ENCODE measurements at regions not wholly inside any gene's neighbourhood (a gene's known extent, or its start where the extent isn't known, plus 50 kb on each side); places are given as distances from the start of the nearest gene placed in this dataset.

DNA sequence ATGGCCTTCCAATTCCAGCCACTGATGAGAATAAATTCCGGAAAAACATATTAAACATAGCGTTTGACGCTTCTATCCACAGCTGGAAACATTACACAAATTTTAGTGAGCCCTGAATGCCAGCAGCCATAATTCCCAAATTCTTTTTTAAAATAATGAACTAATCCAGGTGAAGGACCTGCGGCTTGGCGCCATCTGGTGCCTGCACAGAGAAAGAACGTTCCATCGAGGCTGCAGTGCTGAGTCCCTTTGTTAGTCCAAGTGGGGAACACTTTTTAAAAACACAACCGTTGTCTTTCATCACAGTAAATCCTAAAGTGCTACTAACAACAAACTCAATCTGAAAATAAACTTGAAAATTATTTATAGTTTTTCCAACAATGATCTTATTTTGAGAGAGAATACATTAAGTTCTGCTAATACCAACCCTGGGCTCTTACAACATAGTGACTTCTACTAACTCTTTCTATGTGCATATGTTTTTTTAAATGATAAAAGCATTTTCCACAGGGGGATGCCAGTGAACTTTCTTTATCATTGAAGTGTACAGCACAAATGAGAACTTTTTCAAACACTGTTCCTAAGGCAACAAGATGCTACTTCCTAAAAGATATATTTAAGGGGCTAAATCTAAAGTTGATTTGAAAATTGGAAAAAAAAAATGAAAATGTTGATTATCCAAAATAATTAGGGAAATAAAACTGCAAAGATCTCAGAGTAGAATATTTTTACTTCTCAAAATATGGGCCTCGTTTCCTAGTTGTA, 166.9 kb upstream of the RNF32 start:
- no peaks in the 10 kb centered on the region for H3K9me1 ChIP-seq (replicated peaks; ENCODE audit: control insufficient read depth, extremely low read depth, insufficient read depth, low read length)
- no peaks in the 10 kb centered on the region for H3K79me2 ChIP-seq (ENCODE audit: control insufficient read depth, insufficient read depth, low read length)
- no peaks in the 10 kb centered on the region for H3K27me3 ChIP-seq (ENCODE audit: control insufficient read depth in 2 of 2, insufficient read depth in 2 of 2, low read length in 2 of 2)
- H3K9me3 ChIP-seq (replicated peaks; ENCODE audit: control insufficient read depth, insufficient read depth, low read length) = no peaks in the 10 kb centered on the region
- H3K4me3 ChIP-seq (replicated peaks in 1 of 3; ENCODE audit: insufficient read depth in 1 of 3, low read depth in 1 of 3, low read length in 3 of 3) = no peak overlapping the region
- dilution Hi-C loops (cut with MboI; ENCODE audit: extremely low pct_ligation_motif_present, low sequenced_read_pairs) = no loop called here
- POLR2A ChIA-PET = no interaction called here
- no peaks in the 10 kb centered on the region for H4K20me1 ChIP-seq (replicated peaks; ENCODE audit: control insufficient read depth, extremely low read depth, insufficient read depth, low read length)
- DNase-seq (ENCODE audit: low read depth, low spot score) (peak; percentile 31), FAIRE-seq (peak; percentile 84)
- no peak overlapping the region for H3K9ac ChIP-seq (replicated peaks; ENCODE audit: extremely low read depth, insufficient read depth, low read length)
- no peak overlapping the region for H2AFZ ChIP-seq (ENCODE audit: low read depth, low read length)
- no peaks in the 10 kb centered on the region for H3K36me3 ChIP-seq (ENCODE audit: control insufficient read depth in 2 of 2, extremely low read depth in 1 of 2, insufficient read depth in 2 of 2, low read length in 2 of 2)
- no peak overlapping the region for H3K27ac ChIP-seq (ENCODE audit: insufficient read depth, low read depth, low read length)
- CTCF ChIA-PET = interaction anchor here (1.0 to 2.3 kb wide), 5 partner anchors 657 to 670 kb away, joined by 4 to 25 read pairs (median 5); partner anchors contain the start of gene SHH
- peak overlapping the region; percentile 12 for H3K4me2 ChIP-seq (ENCODE audit: insufficient read depth, low read length)
- TF ChIP-seq GATA2 (IDR thresholded peaks at IDR 0.05; ENCODE audit: insufficient read depth, insufficient read length, low read depth, low read length) (no peak), POLR2AphosphoS5 (IDR thresholded peaks at IDR 0.05; ENCODE audit: insufficient read depth, low read depth, low read length) (no peak)
- TF ChIP-seq, protein P1, sequence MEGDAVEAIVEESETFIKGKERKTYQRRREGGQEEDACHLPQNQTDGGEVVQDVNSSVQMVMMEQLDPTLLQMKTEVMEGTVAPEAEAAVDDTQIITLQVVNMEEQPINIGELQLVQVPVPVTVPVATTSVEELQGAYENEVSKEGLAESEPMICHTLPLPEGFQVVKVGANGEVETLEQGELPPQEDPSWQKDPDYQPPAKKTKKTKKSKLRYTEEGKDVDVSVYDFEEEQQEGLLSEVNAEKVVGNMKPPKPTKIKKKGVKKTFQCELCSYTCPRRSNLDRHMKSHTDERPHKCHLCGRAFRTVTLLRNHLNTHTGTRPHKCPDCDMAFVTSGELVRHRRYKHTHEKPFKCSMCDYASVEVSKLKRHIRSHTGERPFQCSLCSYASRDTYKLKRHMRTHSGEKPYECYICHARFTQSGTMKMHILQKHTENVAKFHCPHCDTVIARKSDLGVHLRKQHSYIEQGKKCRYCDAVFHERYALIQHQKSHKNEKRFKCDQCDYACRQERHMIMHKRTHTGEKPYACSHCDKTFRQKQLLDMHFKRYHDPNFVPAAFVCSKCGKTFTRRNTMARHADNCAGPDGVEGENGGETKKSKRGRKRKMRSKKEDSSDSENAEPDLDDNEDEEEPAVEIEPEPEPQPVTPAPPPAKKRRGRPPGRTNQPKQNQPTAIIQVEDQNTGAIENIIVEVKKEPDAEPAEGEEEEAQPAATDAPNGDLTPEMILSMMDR (IDR thresholded peaks at IDR 0.05; ENCODE audit: extremely low read depth in 1 of 2, insufficient read depth in 1 of 2, low read depth in 1 of 2, low read length in 2 of 2) = peak; percentile 67 to 69
- intact Hi-C loops (cut with micrococcal nuclease) = loop anchor here (1.0 to 10.0 kb wide), 6 partner anchors 131 to 676 kb away; no protein-coding TSS in a partner anchor
- no TSS peak for BruUV-seq (replicated peaks)
- H3K4me1 ChIP-seq (ENCODE audit: control insufficient read depth, extremely low read depth, insufficient read depth, low read length) = peaks cover 8% of the 10 kb centered on the region

DNA sequence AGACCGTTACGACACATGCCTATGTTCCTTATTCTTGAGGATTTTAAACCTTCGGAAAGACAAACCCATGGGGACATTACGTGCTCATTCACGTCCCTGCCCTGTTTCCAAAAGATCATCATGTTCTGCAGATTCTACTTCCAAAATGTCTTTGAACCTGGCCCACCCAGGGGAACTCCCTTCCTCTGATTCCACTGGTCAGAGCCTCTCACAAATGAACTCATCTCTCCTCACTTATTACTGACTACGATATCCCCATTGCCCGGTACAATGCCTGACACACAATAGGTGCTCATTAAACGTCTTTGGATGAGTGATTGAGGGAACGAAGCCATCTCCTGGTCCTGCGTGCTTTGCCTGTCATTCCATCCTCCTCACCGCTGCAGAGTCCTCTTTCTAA, 168.3 kb upstream of the RNF32 start:
- dilution Hi-C loops (cut with MboI; ENCODE audit: extremely low pct_ligation_motif_present, low sequenced_read_pairs) = no loop called here
- no peak for DNase-seq (ENCODE audit: low read depth, low spot score)
- Histone ChIP-seq H4K20me1 (replicated peaks; ENCODE audit: control insufficient read depth, extremely low read depth, insufficient read depth, low read length) (no peaks in the 10 kb centered on the region), H2AFZ (ENCODE audit: low read depth, low read length) (no peak overlapping the region), H3K4me2 (ENCODE audit: insufficient read depth, low read length) (no peak overlapping the region), H3K9ac (replicated peaks; ENCODE audit: extremely low read depth, insufficient read depth, low read length) (no peak overlapping the region), H3K4me3 (replicated peaks in 1 of 3; ENCODE audit: insufficient read depth in 1 of 3, low read depth in 1 of 3, low read length in 3 of 3) (no peak overlapping the region), H3K9me1 (replicated peaks; ENCODE audit: control insufficient read depth, extremely low read depth, insufficient read depth, low read length) (no peaks in the 10 kb centered on the region), H3K27ac (ENCODE audit: insufficient read depth, low read depth, low read length) (no peak overlapping the region), H3K36me3 (ENCODE audit: control insufficient read depth in 2 of 2, extremely low read depth in 1 of 2, insufficient read depth in 2 of 2, low read length in 2 of 2) (no peaks in the 10 kb centered on the region), H3K79me2 (ENCODE audit: control insufficient read depth, insufficient read depth, low read length) (no peaks in the 10 kb centered on the region), H3K9me3 (replicated peaks; ENCODE audit: control insufficient read depth, insufficient read depth, low read length) (no peaks in the 10 kb centered on the region), H3K4me1 (ENCODE audit: control insufficient read depth, extremely low read depth, insufficient read depth, low read length) (peaks cover 8% of the 10 kb centered on the region), H3K27me3 (ENCODE audit: control insufficient read depth in 2 of 2, insufficient read depth in 2 of 2, low read length in 2 of 2) (no peaks in the 10 kb centered on the region)
- CTCF ChIA-PET = interaction anchor here (1.0 to 2.3 kb wide), 4 partner anchors 656 to 668 kb away, joined by 4 to 25 read pairs (median 6); partner anchors contain the start of gene SHH
- no peak for FAIRE-seq
- no peak for TF ChIP-seq FOS (IDR thresholded peaks at IDR 0.05; ENCODE audit: borderline replicate concordance, insufficient read depth, low read length)
- no peak for TF ChIP-seq GATA2 (IDR thresholded peaks at IDR 0.05; ENCODE audit: insufficient read depth, insufficient read length, low read depth, low read length)
- no peak for TF ChIP-seq JUN (IDR thresholded peaks at IDR 0.05; ENCODE audit: borderline replicate concordance, insufficient read depth, insufficient read length, low read depth)
- TF ChIP-seq POLR2AphosphoS5 (IDR thresholded peaks at IDR 0.05; ENCODE audit: insufficient read depth, low read depth, low read length) = no peak
- TF ChIP-seq EZH2 (IDR thresholded peaks at IDR 0.05; ENCODE audit: borderline replicate concordance, low read depth, low read length, severe bottlenecking) = no peak
- TF ChIP-seq POLR2A (IDR thresholded peaks at IDR 0.05; ENCODE audit: low read depth, low read length) = no peak
- TF ChIP-seq MYC (IDR thresholded peaks at IDR 0.05; ENCODE audit: low read depth, low read length) = no peak
- TF ChIP-seq MAX (IDR thresholded peaks at IDR 0.05; ENCODE audit: insufficient read depth, insufficient read length) = no peak
- TF ChIP-seq, protein P1 (IDR thresholded peaks at IDR 0.05; ENCODE audit: extremely low read depth in 1 of 2, insufficient read depth in 1 of 2, low read depth in 1 of 2, low read length in 2 of 2) = no peak
- intact Hi-C loops (cut with micrococcal nuclease) = loop anchor here (2.0 to 10.0 kb wide), 3 partner anchors 133 to 667 kb away; no protein-coding TSS in a partner anchor
- POLR2A ChIA-PET = no interaction called here
- BruUV-seq (replicated peaks) = no TSS peak
